GM21786 (cell line): ENCODE measurements at regions not wholly inside any gene's neighbourhood (a gene's known extent, or its start where the extent isn't known, plus 50 kb on each side); places are given as distances from the start of the nearest gene placed in this dataset.
"Not testable (repeated sequence)": the region's sequence is repeated elsewhere in the genome, so short reads cannot be mapped to it uniquely, and the experiment has no call there.

Experiments used
- ATAC-seq: cut with Tn5 transposase; IDR thresholded peaks from one replicate; pipeline ENCODE4 v1.9.1; 2021; ENCODE audit not compliant: unreplicated experiment

- no peak for ATAC-seq
These were observed 1015.9 kb downstream of the OTOL1 start for GRCh38 chr3:162512488-162512887.

GRCh38 chr3:162517110-162517509 lies 1020.5 kb downstream of the OTOL1 start:
- ATAC-seq = no peak

DNA sequence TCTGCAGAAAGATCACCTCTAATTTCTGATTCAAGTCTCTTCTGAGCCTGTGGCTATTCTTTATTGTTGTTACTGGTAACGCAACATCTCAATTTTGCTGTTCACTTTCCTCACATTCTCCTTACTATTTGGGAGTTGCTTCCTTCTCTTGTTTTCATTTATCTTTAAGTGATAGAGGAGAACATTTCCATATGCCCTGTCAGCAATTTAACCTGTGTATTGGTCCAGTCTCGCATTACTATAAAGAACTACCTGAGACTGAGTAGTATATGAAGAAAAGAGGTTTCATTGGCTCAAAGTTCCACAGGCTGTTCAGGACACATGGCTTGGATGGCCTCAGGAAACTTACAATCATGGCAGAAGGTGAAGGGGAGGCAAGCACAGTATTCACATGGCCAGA lies 1025.1 kb downstream of the OTOL1 start:
- ATAC-seq = no peak

- no peak for ATAC-seq
These were observed 1028.6 kb downstream of the OTOL1 start for GRCh38 chr3:162525066-162525742.

- ATAC-seq = no peak
These were observed 1029.2 kb downstream of the OTOL1 start for GRCh38 chr3:162525771-162526170.

DNA sequence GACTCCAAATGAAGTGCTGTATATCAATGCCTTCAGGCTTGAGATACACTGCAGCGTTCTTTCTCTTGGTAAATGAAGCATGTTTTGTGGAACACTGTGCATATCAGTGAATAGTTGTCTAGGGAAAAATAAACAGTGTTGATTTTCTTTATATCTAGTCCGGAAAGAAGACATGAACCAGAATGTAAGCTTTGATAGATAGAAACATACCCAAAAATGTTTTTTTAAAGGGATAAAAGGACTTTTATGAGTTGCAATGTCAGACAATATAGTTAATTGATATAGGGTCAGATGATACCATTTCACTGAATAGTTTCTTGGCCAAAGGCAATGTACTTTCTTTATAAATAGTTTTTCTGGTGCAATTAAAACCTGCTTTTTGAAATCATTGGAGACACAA lies 1037.8 kb downstream of the OTOL1 start:
- no peak for ATAC-seq

DNA sequence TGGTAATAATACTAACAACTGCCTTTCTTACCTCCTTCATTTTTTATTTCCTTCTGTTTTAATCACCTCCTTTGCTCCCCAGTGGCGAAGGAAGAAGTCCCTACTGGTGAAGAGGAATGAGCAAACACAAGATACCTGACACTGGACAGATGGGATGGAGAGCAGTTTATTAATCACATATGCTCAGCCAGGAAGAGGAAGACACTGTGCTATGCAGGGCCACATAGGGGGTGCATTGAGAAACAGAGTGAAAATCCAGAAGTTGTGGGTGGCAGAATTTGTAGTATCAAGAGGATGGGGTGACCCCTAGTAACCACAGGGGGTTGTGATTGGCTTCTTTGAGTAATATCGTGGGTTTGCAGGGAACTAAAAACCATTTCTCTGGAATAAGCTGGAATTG lies 1041.9 kb downstream of the OTOL1 start:
- ATAC-seq = no peak

DNA sequence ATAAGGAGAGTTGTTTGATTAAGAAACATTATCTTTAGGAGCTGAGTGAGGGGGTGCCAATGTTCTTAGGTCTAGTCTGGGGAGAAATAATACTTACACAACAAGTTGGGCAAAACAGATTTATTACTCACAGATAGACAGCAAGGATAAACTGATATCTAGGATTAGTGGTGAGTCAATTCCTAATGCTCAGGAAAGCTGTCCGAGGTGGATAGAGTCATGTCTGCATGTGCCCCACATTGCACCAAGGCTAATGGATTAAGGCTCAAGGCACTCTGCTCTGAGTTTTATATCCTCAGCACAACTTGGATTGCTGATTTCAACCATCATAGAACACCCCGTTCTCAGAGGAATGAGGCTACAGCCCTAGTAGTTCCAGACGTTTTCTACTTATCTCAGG lies 1042.3 kb downstream of the OTOL1 start:
- no peak for ATAC-seq

DNA sequence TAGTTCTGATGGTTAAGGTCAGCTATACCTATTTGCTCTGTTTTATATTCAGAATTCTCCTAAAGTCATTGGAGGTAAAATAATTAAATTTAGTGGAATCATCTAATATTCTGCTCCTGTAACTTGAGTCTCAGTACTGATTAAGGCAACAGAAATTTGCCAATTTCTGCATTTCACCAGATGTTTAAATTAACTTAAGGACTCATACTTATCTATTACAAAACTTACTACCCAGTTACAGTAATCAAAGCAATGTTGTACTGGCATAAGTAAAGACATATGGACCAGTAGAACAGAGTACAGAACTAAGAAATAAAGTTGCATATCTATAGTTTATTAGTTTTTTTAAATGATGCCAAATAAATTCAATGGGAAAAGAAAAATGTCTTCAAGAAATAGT lies 1043.8 kb downstream of the OTOL1 start:
- ATAC-seq = no peak

- ATAC-seq = no peak
These were observed 1045.3 kb downstream of the OTOL1 start for GRCh38 chr3:162541923-162542322.

DNA sequence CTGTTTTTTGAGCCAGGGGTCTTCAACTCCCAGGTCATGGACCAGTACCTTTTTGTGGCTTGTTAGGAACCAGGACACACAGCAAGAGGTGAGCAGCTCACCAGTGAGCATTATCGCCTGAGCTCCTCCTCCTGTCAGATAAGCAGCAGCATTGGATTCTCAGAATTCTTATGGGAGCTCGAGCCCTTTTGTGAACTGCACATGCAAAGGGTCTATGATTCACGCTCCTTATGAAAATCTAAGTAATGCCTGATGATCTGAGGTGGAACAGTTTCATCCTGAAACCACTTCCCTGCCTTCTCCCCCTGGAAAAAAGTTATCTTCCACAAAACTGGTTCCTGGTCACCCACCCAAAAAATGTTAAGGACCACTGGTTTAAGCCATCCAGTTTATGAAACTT lies 1047.6 kb downstream of the OTOL1 start:
- ATAC-seq = no peak

DNA sequence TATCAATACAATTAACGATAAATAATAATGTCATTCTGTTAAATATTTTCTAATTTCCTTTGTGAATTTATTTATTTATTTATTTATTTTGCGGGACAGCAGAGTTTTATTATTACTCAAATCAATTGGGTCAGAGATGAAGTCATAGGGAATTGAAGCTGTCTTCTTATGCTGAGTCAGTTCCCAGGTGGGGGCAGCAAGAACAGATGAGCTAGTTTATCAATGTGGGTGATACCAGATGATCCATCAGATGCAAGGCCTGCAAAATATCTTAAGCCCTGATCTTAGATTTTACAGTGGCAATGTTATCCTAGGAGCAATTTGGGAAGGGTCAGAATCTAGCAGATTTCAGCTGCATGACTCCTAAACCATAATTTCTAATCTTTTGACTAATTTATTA lies 1050.3 kb downstream of the OTOL1 start:
- no peak for ATAC-seq

GRCh38 chr3:162547321-162547720 lies 1050.7 kb downstream of the OTOL1 start:
- ATAC-seq = no peak

- ATAC-seq = no peak
These were observed 1059.2 kb downstream of the OTOL1 start for GRCh38 chr3:162555761-162556160.

GRCh38 chr3:162558016-162558415 lies 1061.4 kb downstream of the OTOL1 start:
- ATAC-seq = no peak

DNA sequence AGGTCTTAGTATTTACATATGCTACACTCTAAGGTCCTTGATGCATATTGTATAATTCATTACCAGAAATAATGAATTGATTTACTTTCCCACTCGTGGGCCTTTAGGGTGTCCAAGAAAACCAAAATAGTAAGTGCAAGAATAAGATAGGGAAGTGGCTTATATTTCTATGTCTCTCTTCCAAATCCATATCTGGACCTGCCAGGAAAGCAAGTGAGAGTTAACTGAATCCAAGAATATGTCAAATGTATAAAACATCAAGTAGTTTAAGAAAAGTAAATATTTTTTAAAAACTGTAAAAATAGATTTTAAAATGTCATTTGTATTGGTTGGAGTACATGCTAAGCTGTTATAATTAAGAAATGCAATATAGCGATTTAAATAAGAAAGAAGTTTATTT lies 1072.1 kb downstream of the OTOL1 start:
- no peak for ATAC-seq

GRCh38 chr3:162569314-162569713 lies 1072.7 kb downstream of the OTOL1 start:
- ATAC-seq = no peak

DNA sequence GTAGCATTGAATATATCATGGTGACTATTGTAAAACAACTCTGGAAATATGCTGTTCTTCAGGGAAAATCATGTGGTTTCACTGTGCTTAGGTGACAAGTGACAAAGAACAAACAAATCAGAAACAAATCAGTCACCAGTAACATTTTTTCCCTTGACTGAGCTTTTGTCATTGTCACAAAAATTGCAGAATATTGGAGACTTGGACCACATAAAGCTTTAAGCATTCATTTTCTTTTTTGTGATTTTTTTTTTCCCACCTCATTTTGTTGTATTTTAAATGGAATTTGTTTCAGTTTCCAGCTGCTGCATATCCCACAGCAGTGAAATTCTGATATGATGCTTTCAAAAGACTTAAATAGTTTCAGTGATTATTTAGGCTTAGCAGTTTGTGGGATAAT lies 1088.4 kb downstream of the OTOL1 start:
- ATAC-seq = no peak

DNA sequence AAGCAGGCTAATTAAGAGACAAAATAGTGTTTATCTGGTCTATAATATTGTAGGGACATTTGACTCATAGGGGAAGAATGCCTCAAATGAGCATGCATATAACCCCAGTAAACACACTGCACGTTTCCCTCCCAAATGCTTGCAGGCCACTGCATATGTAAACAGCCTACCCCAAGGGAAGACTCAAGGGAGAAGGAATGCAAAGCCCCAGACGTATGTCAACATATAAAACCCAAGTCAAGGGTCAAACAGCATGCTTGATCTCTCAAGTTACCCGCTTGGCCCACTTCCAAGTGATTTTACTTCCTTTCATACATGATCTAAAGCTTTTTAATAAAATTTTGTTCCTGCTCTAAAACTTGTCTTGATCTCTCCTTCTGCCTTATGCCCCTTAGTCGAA lies 1090.0 kb downstream of the OTOL1 start:
- no peak for ATAC-seq

DNA sequence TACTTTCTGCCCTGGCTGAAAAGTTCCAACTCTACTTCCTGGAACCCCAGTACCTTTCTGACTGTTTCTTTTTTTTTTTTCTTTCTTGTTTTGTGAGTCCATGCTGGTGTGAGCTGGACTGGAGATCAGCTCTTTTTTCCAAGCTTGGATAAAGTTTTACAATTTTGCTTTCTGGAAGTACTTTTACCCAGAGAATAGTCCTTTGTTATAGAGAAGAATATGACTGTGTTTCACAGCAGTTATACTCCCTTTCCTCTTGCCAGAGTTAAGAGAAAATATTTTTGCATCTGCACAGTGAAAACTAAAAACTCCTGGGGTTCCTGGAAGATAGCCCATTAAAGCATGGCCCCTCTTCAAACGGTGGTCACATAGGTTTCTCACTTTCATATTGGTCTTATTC lies 1100.6 kb downstream of the OTOL1 start:
- no peak for ATAC-seq

DNA sequence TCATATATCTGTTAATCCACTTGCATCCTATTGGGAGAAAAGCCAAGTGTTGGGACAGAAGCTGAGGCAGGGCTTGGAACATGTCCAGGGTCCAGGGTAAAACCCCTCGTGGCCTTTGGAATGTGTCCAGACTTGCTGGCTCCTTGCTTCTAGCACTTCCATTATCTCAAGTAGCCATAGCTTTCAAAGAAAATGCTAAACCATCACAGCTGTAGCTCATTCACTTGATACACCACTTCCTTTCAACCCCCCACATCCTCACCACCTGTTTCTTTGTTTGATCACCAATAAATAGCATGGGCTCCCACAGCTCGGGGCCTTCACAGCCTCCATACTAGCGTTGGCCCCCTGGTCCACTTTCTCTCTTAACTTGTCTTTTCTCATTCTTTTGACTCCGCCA lies 1101.9 kb downstream of the OTOL1 start:
- not testable (repeated sequence) for ATAC-seq

GRCh38 chr3:162599742-162600141 lies 1103.1 kb downstream of the OTOL1 start:
- not testable (repeated sequence) for ATAC-seq

GRCh38 chr3:162601101-162601670 lies 1104.6 kb downstream of the OTOL1 start:
- ATAC-seq = no peak
